ENCODE measurements at regions not wholly inside any gene's neighbourhood (a gene's known extent, or its start where the extent isn't known, plus 50 kb on each side); places are given as distances from the start of the nearest gene placed in this dataset.

- TF ChIP-seq CTCF (IDR thresholded peaks at IDR 0.05; ENCODE audit: control extremely low read depth in 1 of 3, insufficient read depth in 1 of 3, low read depth in 1 of 3, low read length in 3 of 3), result no peak
- no peak for TF ChIP-seq E2F6 (IDR thresholded peaks at IDR 0.05)
- TF ChIP-seq POLR2A (IDR thresholded peaks at IDR 0.05; ENCODE audit: control extremely low read depth in 1 of 2, low read depth in 2 of 2, low read length in 2 of 2), result no peak
- TF ChIP-seq RFX5 (IDR thresholded peaks at IDR 0.05; ENCODE audit: borderline replicate concordance, low read depth, low read length), result no peak
- no peak for TF ChIP-seq POU5F1 (IDR thresholded peaks at IDR 0.05; ENCODE audit: low read depth, low read length)
- no peak for TF ChIP-seq SIRT6 (IDR thresholded peaks at IDR 0.05; ENCODE audit: low read length)
- no peak for TF ChIP-seq RXRA (IDR thresholded peaks at IDR 0.05; ENCODE audit: insufficient read depth, low read depth, low read length)
- TF ChIP-seq EZH2 (IDR thresholded peaks at IDR 0.05; ENCODE audit: low read depth, low read length, severe bottlenecking), result no peak
- TF ChIP-seq ATF3 (IDR thresholded peaks at IDR 0.05; ENCODE audit: insufficient read depth, low read depth, low read length), result no peak
- no peak for TF ChIP-seq JUND (IDR thresholded peaks at IDR 0.05; ENCODE audit: low read length)
- no peak for TF ChIP-seq TCF12 (IDR thresholded peaks at IDR 0.05; ENCODE audit: low read depth, low read length)
- no peak for TF ChIP-seq YY1 (IDR thresholded peaks at IDR 0.05; ENCODE audit: low read depth, low read length)
Measured at GRCh38 chr2:3138621-3139020, 239.0 kb downstream of the EIPR1 start.

Measured in H1 (cell line).